H9 (cell line): ENCODE measurements at regions not wholly inside any gene's neighbourhood (a gene's known extent, or its start where the extent isn't known, plus 50 kb on each side); places are given as distances from the start of the nearest gene placed in this dataset.

Experiments
- DNase-seq: peaks from one replicate; pipeline ENCODE4 v3.0.0-alpha.2; 2017
- H2AFZ ChIP-seq: one replicate; pipeline ENCODE4 v1.6.1; 2013; ENCODE audit warnings: mild to moderate bottlenecking, low read length, control low read depth, moderate library complexity
- H2AK5ac ChIP-seq: 2 replicates; pipeline ENCODE4 v1.6.1; 2013; ENCODE audit warnings: low read length, control low read depth, mixed read lengths; ENCODE audit not compliant: insufficient read length
- H2BK120ac ChIP-seq: one replicate; pipeline ENCODE4 v1.6.1; 2013; ENCODE audit warnings: low read depth, mild to moderate bottlenecking, low read length, control low read depth, inconsistent platforms; ENCODE audit not compliant: poor library complexity, severe bottlenecking
- H2BK12ac ChIP-seq: 2 replicates; pipeline ENCODE4 v1.6.1; 2013; ENCODE audit warnings: low read length, control low read depth, mixed read lengths, low read depth; ENCODE audit not compliant: insufficient read length
- H2BK15ac ChIP-seq: 2 replicates; pipeline ENCODE4 v1.6.1; 2013; ENCODE audit warnings: low read depth, low read length, control low read depth
- H2BK20ac ChIP-seq: one replicate; pipeline ENCODE4 v1.6.1; 2013; ENCODE audit warnings: low read depth, mild to moderate bottlenecking, low read length, control low read depth, inconsistent platforms; ENCODE audit not compliant: poor library complexity, severe bottlenecking
- H2BK5ac ChIP-seq: 2 replicates; pipeline ENCODE4 v1.6.1; 2013; ENCODE audit warnings: low read length, control low read depth, mixed read lengths; ENCODE audit not compliant: insufficient read length
- H3K14ac ChIP-seq: 2 replicates; pipeline ENCODE4 v1.6.1; 2013; ENCODE audit warnings: low read length, control low read depth; ENCODE audit not compliant: insufficient read depth
- H3K18ac ChIP-seq: 2 replicates; pipeline ENCODE4 v1.6.1; 2013; ENCODE audit warnings: low read depth, mild to moderate bottlenecking, mixed read lengths, low read length, control low read depth; ENCODE audit not compliant: insufficient read length
- H3K23ac ChIP-seq: 2 replicates; pipeline ENCODE4 v1.6.1; 2013; ENCODE audit warnings: low read length, control low read depth, mixed read lengths, low read depth; ENCODE audit not compliant: insufficient read length
- H3K23me2 ChIP-seq: 2 replicates; pipeline ENCODE4 v1.6.1; 2013; ENCODE audit warnings: low read depth, mild to moderate bottlenecking, mixed read lengths, low read length, control low read depth; ENCODE audit not compliant: insufficient read length, poor library complexity, severe bottlenecking
- H3K27ac ChIP-seq: 2 replicates; pipeline ENCODE4 v1.5.1; 2013; ENCODE audit warnings: low read length, control low read depth, mixed read lengths, low read depth; ENCODE audit not compliant: insufficient read length
- H3K27me3 ChIP-seq: 2 replicates; pipeline ENCODE4 v1.6.1; 2013; ENCODE audit warnings: low read length, control low read depth, inconsistent platforms; ENCODE audit not compliant: insufficient read depth
- H3K4ac ChIP-seq: 2 replicates; pipeline ENCODE4 v1.6.1; 2013; ENCODE audit warnings: low read depth, mild to moderate bottlenecking, control low read depth, inconsistent platforms, low read length, moderate library complexity
- H3K4me1 ChIP-seq: 2 replicates; pipeline ENCODE4 v1.6.1; 2013; ENCODE audit warnings: low read length, control low read depth, inconsistent platforms; ENCODE audit not compliant: insufficient read depth
- H3K4me2 ChIP-seq: 2 replicates; pipeline ENCODE4 v1.6.1; 2013; ENCODE audit warnings: low read length, control low read depth, mixed read lengths; ENCODE audit not compliant: insufficient read length, insufficient read depth
- H3K56ac ChIP-seq: 2 replicates; pipeline ENCODE4 v1.6.1; 2013; ENCODE audit warnings: low read depth, mild to moderate bottlenecking, mixed read lengths, low read length, control low read depth; ENCODE audit not compliant: insufficient read length
- H3K79me1 ChIP-seq: 2 replicates; pipeline ENCODE4 v1.6.1; 2013; ENCODE audit warnings: low read depth, mild to moderate bottlenecking, moderate library complexity, low read length, control low read depth, inconsistent platforms; ENCODE audit not compliant: insufficient read depth, poor library complexity, severe bottlenecking
- H3K79me2 ChIP-seq: 2 replicates; pipeline ENCODE4 v1.6.1; 2013; ENCODE audit warnings: low read length, control low read depth, inconsistent platforms; ENCODE audit not compliant: insufficient read depth
- H3K9ac ChIP-seq: 2 replicates; pipeline ENCODE4 v1.6.1; 2013; ENCODE audit warnings: low read length, control low read depth, mixed read lengths; ENCODE audit not compliant: insufficient read length; ENCODE audit errors: extremely low read depth
- H3K9me3 ChIP-seq: one replicate; pipeline ENCODE4 v1.6.1; 2013; ENCODE audit warnings: low read depth, low read length, inconsistent platforms; ENCODE audit not compliant: control insufficient read depth
- H3T11ph ChIP-seq: one replicate; pipeline ENCODE4 v1.6.1; 2013; ENCODE audit warnings: mild to moderate bottlenecking, low read length, control low read depth, inconsistent platforms
- H4K20me1 ChIP-seq: one replicate; pipeline ENCODE4 v1.6.1; 2013; ENCODE audit not compliant: control insufficient read depth, insufficient read length, insufficient read depth
- H4K5ac ChIP-seq: 2 replicates; pipeline ENCODE4 v1.6.1; 2013; ENCODE audit warnings: low read depth, mild to moderate bottlenecking, mixed read lengths, low read length, control low read depth; ENCODE audit not compliant: insufficient read length
- H4K8ac ChIP-seq: replicated peaks from 2 replicates; pipeline ENCODE4 v1.6.1; 2013; ENCODE audit warnings: low read length, control low read depth, mixed read lengths, low read depth; ENCODE audit not compliant: insufficient read length
- H4K91ac ChIP-seq: 2 replicates; pipeline ENCODE4 v1.6.1; 2013; ENCODE audit warnings: low read depth, mild to moderate bottlenecking, moderate library complexity, mixed read lengths, low read length, control low read depth; ENCODE audit not compliant: insufficient read length
- H3K27ac Mint-ChIP-seq, 3 experiments: 2 replicates in 2 of 3; 3 replicates in 1 of 3; pipeline ENCODE4 v1.8.0; 2020 to 2021; ENCODE audit warnings: mixed read lengths in 3 of 3, mild to moderate bottlenecking in 1 of 3, moderate library complexity in 1 of 3
- H3K27me3 Mint-ChIP-seq: 2 replicates; pipeline ENCODE4 v1.8.0; 2021; ENCODE audit warnings: low read depth, mild to moderate bottlenecking, moderate library complexity, mixed read lengths
- H3K36me3 Mint-ChIP-seq, 3 experiments: 2 replicates in 2 of 3; 3 replicates in 1 of 3; pipeline ENCODE4 v1.8.0; 2020 to 2021; ENCODE audit warnings: low read depth in 3 of 3, mixed read lengths in 3 of 3; ENCODE audit not compliant: insufficient read depth in 1 of 3
- H3K4me1 Mint-ChIP-seq, 2 experiments: 2 replicates each; pipeline ENCODE4 v1.8.0; 2020; ENCODE audit warnings: mixed read lengths in 2 of 2
- H3K4me3 Mint-ChIP-seq, 2 experiments: 2 replicates in 1 of 2; 3 replicates in 1 of 2; pipeline ENCODE4 v1.8.0; 2020 to 2021; ENCODE audit warnings: mild to moderate bottlenecking in 2 of 2, mixed read lengths in 2 of 2, moderate library complexity in 1 of 2
- H3K9me3 Mint-ChIP-seq, 2 experiments: 2 replicates in 1 of 2; 3 replicates in 1 of 2; pipeline ENCODE4 v1.8.0; 2020; ENCODE audit warnings: mild to moderate bottlenecking in 2 of 2, mixed read lengths in 2 of 2, moderate library complexity in 1 of 2
- WGBS: extraction: QIAGEN DNeasy Blood & Tissue Kit; methylation state at CpG from one replicate; pipeline ENCODE4 v1.1.7; 2013; ENCODE audit warnings: missing lambda C conversion rate, low lambda C conversion rate, mixed read lengths; ENCODE audit not compliant: insufficient read length; ENCODE audit errors: extremely low coverage; 5-methylcytosine and 5-hydroxymethylcytosine counted together
- TF ChIP-seq, protein P1 (sequence below): fragments of 200-600 bp; sonication (generic); conservative IDR thresholded peaks from 3 replicates; pipeline ENCODE4 v1.8.0; 2021; ENCODE audit warnings: antibody characterized with exemption, mild to moderate bottlenecking

- Histone ChIP-seq H4K91ac (no peak overlapping the region), H2AFZ (no peak overlapping the region), H3K79me1 (no peaks in the 10 kb centered on the region), H4K20me1 (no peaks in the 10 kb centered on the region), H3K9me3 (no peaks in the 10 kb centered on the region), H4K8ac (no peak overlapping the region), H3T11ph (no peak overlapping the region), H2BK15ac (no peak overlapping the region), H3K27ac (no peak overlapping the region), H3K4me1 (no peaks in the 10 kb centered on the region), H3K9ac (no peak overlapping the region), H3K14ac (no peak overlapping the region), H3K27me3 (no peaks in the 10 kb centered on the region), H3K23ac (no peak overlapping the region), H3K23me2 (no peaks in the 10 kb centered on the region), H3K4me2 (no peak overlapping the region), H3K56ac (no peak overlapping the region), H2AK5ac (no peak overlapping the region), H2BK5ac (no peak overlapping the region), H3K79me2 (no peaks in the 10 kb centered on the region), H2BK120ac (no peak overlapping the region), H2BK12ac (no peak overlapping the region), H3K18ac (no peak overlapping the region), H2BK20ac (no peak overlapping the region), H3K4ac (no peak overlapping the region), H4K5ac (no peak overlapping the region)
- H3K36me3 Mint-ChIP-seq = peaks cover 0 to 5% (median 0%) of the 10 kb centered on the region in 3 experiments; a peak in 4 of 7 replicates
- H3K9me3 Mint-ChIP-seq = peaks cover 7% of the 10 kb centered on the region in 2 experiments; a peak in 4 of 5 replicates
- TF ChIP-seq, protein P1, sequence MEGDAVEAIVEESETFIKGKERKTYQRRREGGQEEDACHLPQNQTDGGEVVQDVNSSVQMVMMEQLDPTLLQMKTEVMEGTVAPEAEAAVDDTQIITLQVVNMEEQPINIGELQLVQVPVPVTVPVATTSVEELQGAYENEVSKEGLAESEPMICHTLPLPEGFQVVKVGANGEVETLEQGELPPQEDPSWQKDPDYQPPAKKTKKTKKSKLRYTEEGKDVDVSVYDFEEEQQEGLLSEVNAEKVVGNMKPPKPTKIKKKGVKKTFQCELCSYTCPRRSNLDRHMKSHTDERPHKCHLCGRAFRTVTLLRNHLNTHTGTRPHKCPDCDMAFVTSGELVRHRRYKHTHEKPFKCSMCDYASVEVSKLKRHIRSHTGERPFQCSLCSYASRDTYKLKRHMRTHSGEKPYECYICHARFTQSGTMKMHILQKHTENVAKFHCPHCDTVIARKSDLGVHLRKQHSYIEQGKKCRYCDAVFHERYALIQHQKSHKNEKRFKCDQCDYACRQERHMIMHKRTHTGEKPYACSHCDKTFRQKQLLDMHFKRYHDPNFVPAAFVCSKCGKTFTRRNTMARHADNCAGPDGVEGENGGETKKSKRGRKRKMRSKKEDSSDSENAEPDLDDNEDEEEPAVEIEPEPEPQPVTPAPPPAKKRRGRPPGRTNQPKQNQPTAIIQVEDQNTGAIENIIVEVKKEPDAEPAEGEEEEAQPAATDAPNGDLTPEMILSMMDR = no peak
- peaks cover 9% of the 10 kb centered on the region for H3K27me3 Mint-ChIP-seq
- no CpG with 5 or more reads among the region's 14 CpGs for WGBS
- H3K4me3 Mint-ChIP-seq = no peak overlapping the region
- H3K4me1 Mint-ChIP-seq = no peaks in the 10 kb centered on the region
- DNase-seq = no peak
- H3K27ac Mint-ChIP-seq = no peak overlapping the region
These were observed 136.2 kb downstream of the ERMARD start for GRCh38 chr6:169887529-169888140.
